B cell (primary cell): ENCODE measurements at regions not wholly inside any gene's neighbourhood (a gene's known extent, or its start where the extent isn't known, plus 50 kb on each side); places are given as distances from the start of the nearest gene placed in this dataset.

Source experiments
- CTCF ChIP-seq: fragments of 200-600 bp; IDR thresholded peaks from one replicate; pipeline ENCODE4 v1.8.0; 2022; ENCODE audit warnings: antibody characterized with exemption, mild to moderate bottlenecking
- EZH2 ChIP-seq: IDR thresholded peaks from 2 replicates; pipeline ENCODE4 v1.6.1; 2012; ENCODE audit warnings: borderline replicate concordance, low read depth, mild to moderate bottlenecking, moderate library complexity, low read length; ENCODE audit not compliant: insufficient read depth, poor library complexity, severe bottlenecking

- no peak for TF ChIP-seq CTCF
- TF ChIP-seq EZH2 = no peak
Observed at GRCh38 chr6:18667612-18668011, 280.5 kb downstream of the RNF144B start.
